HEK293T (cell line): ENCODE measurements at regions not wholly inside any gene's neighbourhood (a gene's known extent, or its start where the extent isn't known, plus 50 kb on each side); places are given as distances from the start of the nearest gene placed in this dataset.

Source experiments
- FOXA1 ChIP-seq: fragments of 450-650 bp; IDR thresholded peaks from 2 replicates; pipeline ENCODE4 v1.6.1; 2016; ENCODE audit warnings: mild to moderate bottlenecking
- FOXK2 ChIP-seq: fragments of 450-650 bp; IDR thresholded peaks from 2 replicates; pipeline ENCODE4 v1.6.1; 2016; ENCODE audit warnings: mild to moderate bottlenecking
- FOXM1 ChIP-seq: fragments of 450-650 bp; IDR thresholded peaks from 2 replicates; pipeline ENCODE4 v1.6.1; 2017; ENCODE audit warnings: mild to moderate bottlenecking, borderline replicate concordance
- L3MBTL2 ChIP-seq: fragments of 450-650 bp; conservative IDR thresholded peaks from 2 replicates; pipeline ENCODE4 v1.6.1; 2016; ENCODE audit warnings: mild to moderate bottlenecking
- LEF1 ChIP-seq: fragments of 450-650 bp; IDR thresholded peaks from 2 replicates; pipeline ENCODE4 v1.6.1; 2017; ENCODE audit warnings: mild to moderate bottlenecking, borderline replicate concordance
- PKNOX1 ChIP-seq: fragments of 450-650 bp; IDR thresholded peaks from 2 replicates; pipeline ENCODE4 v1.6.1; 2016
- SP1 ChIP-seq: fragments of 450-650 bp; IDR thresholded peaks from 2 replicates; pipeline ENCODE4 v1.6.1; 2017
- SUZ12 ChIP-seq: fragments of 450-650 bp; IDR thresholded peaks from 2 replicates; pipeline ENCODE4 v1.6.1; 2016; ENCODE audit warnings: mild to moderate bottlenecking

- TF ChIP-seq PKNOX1 (no peak), FOXK2 (no peak), SUZ12 (no peak), LEF1 (no peak), FOXM1 (no peak), L3MBTL2 (no peak), SP1 (no peak), FOXA1 (no peak)
Observed at GRCh38 chr18:56199580-56200330, 438.6 kb downstream of the TXNL1 start.
